ENCODE measurements at regions not wholly inside any gene's neighbourhood (a gene's known extent, or its start where the extent isn't known, plus 50 kb on each side); places are given as distances from the start of the nearest gene placed in this dataset.
A peak's percentile ranks its signal among the peaks of the same experiment; 100 is the strongest.

- TF ChIP-seq ZNF558 (CRISPR knock-in tag; IDR thresholded peaks at IDR 0.05; ENCODE audit: borderline replicate concordance) (no peak), CBFB (CRISPR knock-in tag; IDR thresholded peaks at IDR 0.05) (peak; percentile 93), ZNF18 (CRISPR knock-in tag; IDR thresholded peaks at IDR 0.05; ENCODE audit: insufficient replicate concordance) (peak; percentile 82), ZNF563 (CRISPR knock-in tag; IDR thresholded peaks at IDR 0.05) (peak; percentile 91; the same call in 1 of the 2 replicates), ZSCAN9 (CRISPR knock-in tag; IDR thresholded peaks at IDR 0.05; ENCODE audit: borderline replicate concordance) (peak; percentile 81; the same call in 1 of the 2 replicates), NFE2 (CRISPR knock-in tag; IDR thresholded peaks at IDR 0.05) (no peak), RXRB (CRISPR knock-in tag; IDR thresholded peaks at IDR 0.05; ENCODE audit: borderline replicate concordance) (peak; percentile 92), PHF21A (CRISPR knock-in tag; IDR thresholded peaks at IDR 0.05) (peak; percentile 89), ZNF775 (CRISPR knock-in tag; IDR thresholded peaks at IDR 0.05; ENCODE audit: borderline replicate concordance) (no peak), ZNF354B (CRISPR knock-in tag; IDR thresholded peaks at IDR 0.05) (no peak), MATR3 (CRISPR knock-in tag; IDR thresholded peaks at IDR 0.05) (no peak), ZNF121 (CRISPR knock-in tag; IDR thresholded peaks at IDR 0.05) (peak; percentile 90), ZBTB4 (CRISPR knock-in tag; IDR thresholded peaks at IDR 0.05; ENCODE audit: borderline replicate concordance) (peak; percentile 49; the same call in 1 of the 2 replicates), ZNF17 (CRISPR knock-in tag; IDR thresholded peaks at IDR 0.05) (no peak), ZNF660 (CRISPR knock-in tag; IDR thresholded peaks at IDR 0.05; ENCODE audit: borderline replicate concordance, low read depth) (no peak), NFRKB (IDR thresholded peaks at IDR 0.05) (no peak), FIP1L1 (IDR thresholded peaks at IDR 0.05; ENCODE audit: borderline replicate concordance, insufficient read depth, low read depth, low read length) (no peak), DNMT1 (CRISPR knock-in tag; IDR thresholded peaks at IDR 0.05) (0 out of 2 replicates have a peak, but pooled peaks have one; percentile 73), BRD4 (CRISPR knock-in tag; IDR thresholded peaks at IDR 0.05) (0 out of 2 replicates have a peak, but pooled peaks have one; percentile 53), ZNF562 (CRISPR knock-in tag; IDR thresholded peaks at IDR 0.05; ENCODE audit: borderline replicate concordance) (no peak), ATF2 (CRISPR knock-in tag; IDR thresholded peaks at IDR 0.05) (peak; percentile 83; the same call in 1 of the 2 replicates), PBX3 (CRISPR knock-in tag; IDR thresholded peaks at IDR 0.05; ENCODE audit: borderline replicate concordance) (no peak)
Measured at GRCh38 chr2:71882949-71883472, 264.7 kb downstream of the CYP26B1 start (continued).

Measured in HepG2 (cell line).